ENCODE measurements at regions not wholly inside any gene's neighbourhood (a gene's known extent, or its start where the extent isn't known, plus 50 kb on each side); places are given as distances from the start of the nearest gene placed in this dataset.

GRCh38 chr2:181397331-181397730, 59.9 kb upstream of the ITGA4 start:
- DNase-seq, result no peak

- no peak for DNase-seq
Measured at GRCh38 chr2:181398000-181398399, 59.2 kb upstream of the ITGA4 start.

- DNase-seq, result no peak
Measured at GRCh38 chr2:181399027-181399426, 58.2 kb upstream of the ITGA4 start.

- no peak for DNase-seq
Measured at GRCh38 chr2:181404472-181404871, 52.7 kb upstream of the ITGA4 start.

- no peak for DNase-seq
Measured at GRCh38 chr2:181407171-181407570, 50.0 kb upstream of the ITGA4 start.

All from activated CD4-positive, alpha-beta T cell treated with anti-CD3 and anti-CD28 coated beads for 48 hours (primary cell).